ENCODE measurements at regions not wholly inside any gene's neighbourhood (a gene's known extent, or its start where the extent isn't known, plus 50 kb on each side); places are given as distances from the start of the nearest gene placed in this dataset.

GRCh38 chr5:123807177-123807945 lies 295.4 kb downstream of the CSNK1G3 start:
- H3K4me3 ChIP-seq (ENCODE audit: low read depth, low read length) = no peak overlapping the region

GRCh38 chr5:123806644-123807043 lies 294.7 kb downstream of the CSNK1G3 start:
- H3K4me3 ChIP-seq (ENCODE audit: low read depth, low read length) = no peak overlapping the region

GRCh38 chr5:123805300-123805699 lies 293.3 kb downstream of the CSNK1G3 start:
- H3K4me3 ChIP-seq (ENCODE audit: low read depth, low read length) = no peak overlapping the region

- H3K4me3 ChIP-seq (ENCODE audit: low read depth, low read length) = no peak overlapping the region
Observed at GRCh38 chr5:123803359-123803758, 291.4 kb downstream of the CSNK1G3 start.

GRCh38 chr5:123802298-123802951 lies 290.4 kb downstream of the CSNK1G3 start:
- H3K4me3 ChIP-seq (ENCODE audit: low read depth, low read length) = no peak overlapping the region

- no peak overlapping the region for H3K4me3 ChIP-seq (ENCODE audit: low read depth, low read length)
Observed at GRCh38 chr5:123800640-123801039, 288.7 kb downstream of the CSNK1G3 start.

GRCh38 chr5:123795688-123796087 lies 283.7 kb downstream of the CSNK1G3 start:
- H3K4me3 ChIP-seq (ENCODE audit: low read depth, low read length) = no peak overlapping the region

GRCh38 chr5:123790226-123790625 lies 278.2 kb downstream of the CSNK1G3 start:
- no peak overlapping the region for H3K4me3 ChIP-seq (ENCODE audit: low read depth, low read length)

- H3K4me3 ChIP-seq (ENCODE audit: low read depth, low read length) = no peak overlapping the region
Observed at GRCh38 chr5:123787635-123788034, 275.7 kb downstream of the CSNK1G3 start.

- H3K4me3 ChIP-seq (ENCODE audit: low read depth, low read length) = no peak overlapping the region
Observed at GRCh38 chr5:123787136-123787535, 275.2 kb downstream of the CSNK1G3 start.

GRCh38 chr5:123786411-123786810 lies 274.4 kb downstream of the CSNK1G3 start:
- no peak overlapping the region for H3K4me3 ChIP-seq (ENCODE audit: low read depth, low read length)

- H3K4me3 ChIP-seq (ENCODE audit: low read depth, low read length) = no peak overlapping the region
Observed at GRCh38 chr5:123785162-123786071, 273.4 kb downstream of the CSNK1G3 start.

GRCh38 chr5:123783421-123783820 lies 271.4 kb downstream of the CSNK1G3 start:
- no peak overlapping the region for H3K4me3 ChIP-seq (ENCODE audit: low read depth, low read length)

- H3K4me3 ChIP-seq (ENCODE audit: low read depth, low read length) = no peak overlapping the region
Observed at GRCh38 chr5:123778641-123779040, 266.7 kb downstream of the CSNK1G3 start.

- no peak overlapping the region for H3K4me3 ChIP-seq (ENCODE audit: low read depth, low read length)
Observed at GRCh38 chr5:123776761-123777160, 264.8 kb downstream of the CSNK1G3 start.

GRCh38 chr5:123771715-123772114 lies 259.7 kb downstream of the CSNK1G3 start:
- H3K4me3 ChIP-seq (ENCODE audit: low read depth, low read length) = no peak overlapping the region

- no peak overlapping the region for H3K4me3 ChIP-seq (ENCODE audit: low read depth, low read length)
Observed at GRCh38 chr5:123763201-123763600, 251.2 kb downstream of the CSNK1G3 start.

- H3K4me3 ChIP-seq (ENCODE audit: low read depth, low read length) = no peak overlapping the region
Observed at GRCh38 chr5:123756816-123757215, 244.8 kb downstream of the CSNK1G3 start.

- no peak overlapping the region for H3K4me3 ChIP-seq (ENCODE audit: low read depth, low read length)
Observed at GRCh38 chr5:123756318-123756665, 244.3 kb downstream of the CSNK1G3 start.

- H3K4me3 ChIP-seq (ENCODE audit: low read depth, low read length) = no peak overlapping the region
Observed at GRCh38 chr5:123755653-123756317, 243.8 kb downstream of the CSNK1G3 start.

GRCh38 chr5:123754908-123755307 lies 242.9 kb downstream of the CSNK1G3 start:
- no peak overlapping the region for H3K4me3 ChIP-seq (ENCODE audit: low read depth, low read length)
